SK-N-SH treated with all-trans-retinoic acid at 6 μM for 48 hours (cell line): ENCODE measurements at regions not wholly inside any gene's neighbourhood (a gene's known extent, or its start where the extent isn't known, plus 50 kb on each side); places are given as distances from the start of the nearest gene placed in this dataset.

Experiments used
- ATAC-seq: fragments of 200-7000 bp; cut with Tn5 transposase; 3 replicates; pipeline ENCODE4 v1.9.1; 2020; ENCODE audit warnings: mild to moderate bottlenecking, moderate library complexity
- ARNTL ChIP-seq: fragments of 450-650 bp; formaldehyde crosslinking; IDR thresholded peaks from 2 replicates; pipeline ENCODE4 v1.5.0; 2020; ENCODE audit warnings: low read depth, mild to moderate bottlenecking, moderate library complexity, borderline replicate concordance
- BACH2 ChIP-seq: fragments of 250-450 bp; sonication (Bioruptor Pico); IDR thresholded peaks from 2 replicates; pipeline ENCODE4 v1.9.0; 2021; ENCODE audit warnings: mild to moderate bottlenecking, borderline replicate concordance
- CREB5 ChIP-seq: fragments of 250-450 bp; sonication (Bioruptor Pico); IDR thresholded peaks from 2 replicates; pipeline ENCODE4 v1.5.1; 2020; ENCODE audit warnings: low read depth, mild to moderate bottlenecking, moderate library complexity
- CSDC2 ChIP-seq: fragments of 250-450 bp; sonication (Bioruptor Pico); IDR thresholded peaks from 2 replicates; pipeline ENCODE4 v1.5.0; 2020; ENCODE audit warnings: mild to moderate bottlenecking, moderate library complexity
- CSRNP3 ChIP-seq: fragments of 250-450 bp; sonication (Bioruptor Pico); IDR thresholded peaks from 2 replicates; pipeline ENCODE4 v1.5.1; 2021; ENCODE audit warnings: mild to moderate bottlenecking, moderate library complexity
- ESRRG ChIP-seq: fragments of 250-450 bp; sonication (Bioruptor Pico); IDR thresholded peaks from 2 replicates; pipeline ENCODE4 v1.6.1; 2021; ENCODE audit warnings: mild to moderate bottlenecking
- GLIS3 ChIP-seq: fragments of 250-450 bp; sonication (Bioruptor Pico); IDR thresholded peaks from 2 replicates; pipeline ENCODE4 v1.5.0; 2020; ENCODE audit warnings: mild to moderate bottlenecking, moderate library complexity
- ISL1 ChIP-seq: fragments of 250-450 bp; sonication (Bioruptor Pico); IDR thresholded peaks from 2 replicates; pipeline ENCODE4 v2.1.2; 2022; ENCODE audit warnings: mild to moderate bottlenecking, moderate library complexity
- OSR1 ChIP-seq: fragments of 250-450 bp; sonication (Bioruptor Pico); IDR thresholded peaks from 2 replicates; pipeline ENCODE4 v1.8.0; 2022; ENCODE audit warnings: moderate library complexity, mild to moderate bottlenecking, inconsistent platforms
- PATZ1 ChIP-seq: fragments of 250-450 bp; sonication (Bioruptor Pico); IDR thresholded peaks from 2 replicates; pipeline ENCODE4 v1.8.0; 2020; ENCODE audit warnings: mild to moderate bottlenecking, moderate library complexity, borderline replicate concordance
- POU6F1 ChIP-seq: fragments of 250-450 bp; sonication (Bioruptor Pico); IDR thresholded peaks from 2 replicates; pipeline ENCODE4 v1.8.0; 2021; ENCODE audit warnings: low read depth, mild to moderate bottlenecking, moderate library complexity, borderline replicate concordance
- PPARA ChIP-seq: fragments of 250-450 bp; sonication (Bioruptor Pico); IDR thresholded peaks from 2 replicates; pipeline ENCODE4 v1.5.0; 2020; ENCODE audit warnings: mild to moderate bottlenecking, borderline replicate concordance
- RARB ChIP-seq: fragments of 250-450 bp; sonication (Bioruptor Pico); IDR thresholded peaks from 2 replicates; pipeline ENCODE4 v1.8.0; 2021; ENCODE audit warnings: mild to moderate bottlenecking, moderate library complexity
- SNAI2 ChIP-seq: fragments of 250-450 bp; sonication (Bioruptor Pico); IDR thresholded peaks from 2 replicates; pipeline ENCODE4 v1.5.0; 2020; ENCODE audit warnings: mild to moderate bottlenecking, moderate library complexity
- TCF4 ChIP-seq: fragments of 250-450 bp; sonication (Bioruptor Pico); IDR thresholded peaks from 2 replicates; pipeline ENCODE4 v1.8.0; 2021; ENCODE audit warnings: mild to moderate bottlenecking, moderate library complexity, borderline replicate concordance
- TOX ChIP-seq: fragments of 250-450 bp; sonication (Bioruptor Pico); IDR thresholded peaks from 2 replicates; pipeline ENCODE4 v1.8.0; 2021; ENCODE audit warnings: mild to moderate bottlenecking, moderate library complexity, borderline replicate concordance
- TSHZ2 ChIP-seq: fragments of 250-450 bp; sonication (Bioruptor Pico); IDR thresholded peaks from 2 replicates; pipeline ENCODE4 v1.5.0; 2020; ENCODE audit warnings: mild to moderate bottlenecking, moderate library complexity
- ZC3H10 ChIP-seq: fragments of 250-450 bp; sonication (Bioruptor Pico); IDR thresholded peaks from 2 replicates; pipeline ENCODE4 v1.5.1; 2021; ENCODE audit warnings: mild to moderate bottlenecking, moderate library complexity
- ZFP3 ChIP-seq: fragments of 250-450 bp; sonication (Bioruptor Pico); IDR thresholded peaks from 2 replicates; pipeline ENCODE4 v1.5.0; 2020; ENCODE audit warnings: mild to moderate bottlenecking, moderate library complexity
- ZFP30 ChIP-seq: fragments of 450-650 bp; formaldehyde crosslinking; IDR thresholded peaks from 2 replicates; pipeline ENCODE4 v1.5.0; 2022; ENCODE audit warnings: mild to moderate bottlenecking, moderate library complexity
- ZNF565 ChIP-seq: fragments of 450-650 bp; formaldehyde crosslinking; conservative IDR thresholded peaks from 2 replicates; pipeline ENCODE4 v1.5.0; 2020; ENCODE audit warnings: low read depth, mild to moderate bottlenecking, moderate library complexity
- ZNF70 ChIP-seq: fragments of 450-650 bp; formaldehyde crosslinking; IDR thresholded peaks from 2 replicates; pipeline ENCODE4 v1.5.0; 2020; ENCODE audit warnings: mild to moderate bottlenecking, moderate library complexity

- ATAC-seq, result no peak
- TF ChIP-seq TOX (CRISPR knock-in tag), result no peak
- TF ChIP-seq GLIS3 (CRISPR knock-in tag), result no peak
- TF ChIP-seq RARB, result no peak
- TF ChIP-seq OSR1 (CRISPR knock-in tag), result no peak
- no peak for TF ChIP-seq ZC3H10 (CRISPR knock-in tag)
- TF ChIP-seq ISL1, result no peak
- no peak for TF ChIP-seq TCF4 (CRISPR knock-in tag)
- TF ChIP-seq ZFP30 (CRISPR knock-in tag), result no peak
- no peak for TF ChIP-seq ARNTL (CRISPR knock-in tag)
- TF ChIP-seq, all 23 proteins: peak for 0
Measured at GRCh38 chr2:54380670-54381069, 75.5 kb upstream of the SPTBN1 start.

- no peak for ATAC-seq
- TF ChIP-seq BACH2 (CRISPR knock-in tag), result no peak
- TF ChIP-seq RARB, result no peak
- no peak for TF ChIP-seq ZFP3 (CRISPR knock-in tag)
- TF ChIP-seq PATZ1 (CRISPR knock-in tag), result no peak
Measured at GRCh38 chr2:54381293-54381692, 74.8 kb upstream of the SPTBN1 start.

GRCh38 chr2:54382601-54383000 lies 73.5 kb upstream of the SPTBN1 start:
- TF ChIP-seq ZC3H10 (CRISPR knock-in tag), result no peak
- TF ChIP-seq POU6F1 (CRISPR knock-in tag), result no peak
- ATAC-seq, result no peak

- no peak for ATAC-seq
Measured at GRCh38 chr2:54384301-54385203, 71.6 kb upstream of the SPTBN1 start.

More at GRCh38 chr2:54384301-54385203, 71.6 kb upstream of the SPTBN1 start:
- TF ChIP-seq ZFP30 (CRISPR knock-in tag) (no peak), ISL1 (no peak), ZNF70 (no peak), ARNTL (CRISPR knock-in tag) (no peak), ZC3H10 (CRISPR knock-in tag) (no peak), GLIS3 (CRISPR knock-in tag) (no peak), CSRNP3 (CRISPR knock-in tag) (no peak), RARB (no peak), CSDC2 (CRISPR knock-in tag) (no peak), ESRRG (CRISPR knock-in tag) (no peak), TOX (CRISPR knock-in tag) (no peak), PATZ1 (CRISPR knock-in tag) (no peak), PPARA (no peak), ZFP3 (CRISPR knock-in tag) (no peak), CREB5 (CRISPR knock-in tag) (no peak), ZNF565 (CRISPR knock-in tag) (no peak), TSHZ2 (no peak), BACH2 (CRISPR knock-in tag) (no peak), SNAI2 (no peak), POU6F1 (CRISPR knock-in tag) (no peak)
